ENCODE measurements at regions not wholly inside any gene's neighbourhood (a gene's known extent, or its start where the extent isn't known, plus 50 kb on each side); places are given as distances from the start of the nearest gene placed in this dataset.

DNA sequence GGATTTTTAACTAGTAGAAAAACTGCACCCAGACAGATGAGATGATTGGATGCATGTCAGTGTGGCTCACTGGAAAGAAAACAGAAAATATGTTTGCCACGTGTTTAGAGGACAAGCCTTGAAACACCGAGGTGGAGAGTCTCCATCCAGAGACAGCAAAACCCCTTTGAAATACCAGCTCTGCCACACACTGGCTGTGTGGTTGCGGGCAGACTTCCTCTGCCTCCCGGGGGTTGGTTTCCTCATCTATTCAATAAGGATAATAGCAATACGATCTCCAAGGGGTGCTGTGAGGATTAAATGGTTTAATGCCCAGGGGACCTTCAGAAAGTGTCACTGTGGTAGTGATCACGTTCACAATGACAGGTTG lies 67.2 kb upstream of the PARP1 start:
- Histone ChIP-seq H3K36me3 (replicated peaks in 1 of 2) (no peaks in the 10 kb centered on the region), H3K27me3 (no peaks in the 10 kb centered on the region), H3K9me3 (replicated peaks in 1 of 3) (no peaks in the 10 kb centered on the region), H3K4me1 (replicated peaks in 1 of 2) (no peaks in the 10 kb centered on the region), H3K4me3 (no peak overlapping the region), H3K27ac (no peak overlapping the region)
- no peak for TF ChIP-seq POLR2A (IDR thresholded peaks at IDR 0.05)
- TF ChIP-seq, protein P1, sequence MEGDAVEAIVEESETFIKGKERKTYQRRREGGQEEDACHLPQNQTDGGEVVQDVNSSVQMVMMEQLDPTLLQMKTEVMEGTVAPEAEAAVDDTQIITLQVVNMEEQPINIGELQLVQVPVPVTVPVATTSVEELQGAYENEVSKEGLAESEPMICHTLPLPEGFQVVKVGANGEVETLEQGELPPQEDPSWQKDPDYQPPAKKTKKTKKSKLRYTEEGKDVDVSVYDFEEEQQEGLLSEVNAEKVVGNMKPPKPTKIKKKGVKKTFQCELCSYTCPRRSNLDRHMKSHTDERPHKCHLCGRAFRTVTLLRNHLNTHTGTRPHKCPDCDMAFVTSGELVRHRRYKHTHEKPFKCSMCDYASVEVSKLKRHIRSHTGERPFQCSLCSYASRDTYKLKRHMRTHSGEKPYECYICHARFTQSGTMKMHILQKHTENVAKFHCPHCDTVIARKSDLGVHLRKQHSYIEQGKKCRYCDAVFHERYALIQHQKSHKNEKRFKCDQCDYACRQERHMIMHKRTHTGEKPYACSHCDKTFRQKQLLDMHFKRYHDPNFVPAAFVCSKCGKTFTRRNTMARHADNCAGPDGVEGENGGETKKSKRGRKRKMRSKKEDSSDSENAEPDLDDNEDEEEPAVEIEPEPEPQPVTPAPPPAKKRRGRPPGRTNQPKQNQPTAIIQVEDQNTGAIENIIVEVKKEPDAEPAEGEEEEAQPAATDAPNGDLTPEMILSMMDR (IDR thresholded peaks at IDR 0.05) = no peak
- intact Hi-C loops (cut with DNase I) = no loop called here
- DNase-seq = no peak
- 47 to 50% (median 49%) methylated on average over 6 of the region's 6 CpGs for WGBS, 4 donors

GRCh38 chr1:226476066-226476465 lies 68.2 kb upstream of the PARP1 start:
- Histone ChIP-seq H3K27me3 (no peaks in the 10 kb centered on the region), H3K9me3 (replicated peaks in 1 of 3) (no peaks in the 10 kb centered on the region), H3K4me3 (no peak overlapping the region), H3K27ac (no peak overlapping the region), H3K4me1 (replicated peaks in 1 of 2) (no peaks in the 10 kb centered on the region), H3K36me3 (replicated peaks in 1 of 2) (no peaks in the 10 kb centered on the region)
- intact Hi-C loops (cut with DNase I) = no loop called here
- 86 to 97% (median 89%) methylated on average over 4 to 5 of the region's 5 CpGs for WGBS, 4 donors
- no peak for TF ChIP-seq POLR2A (IDR thresholded peaks at IDR 0.05)
- TF ChIP-seq, protein P1 (IDR thresholded peaks at IDR 0.05) = no peak
- DNase-seq = no peak

GRCh38 chr1:226476648-226477319 lies 68.9 kb upstream of the PARP1 start:
- Histone ChIP-seq H3K9me3 (replicated peaks in 1 of 3) (no peaks in the 10 kb centered on the region), H3K36me3 (replicated peaks in 1 of 2) (no peaks in the 10 kb centered on the region), H3K27me3 (no peaks in the 10 kb centered on the region), H3K4me1 (replicated peaks in 1 of 2) (no peaks in the 10 kb centered on the region), H3K27ac (no peak overlapping the region), H3K4me3 (no peak overlapping the region)
- 69 to 83% (median 79%) methylated on average over 11 of the region's 11 CpGs for WGBS, 4 donors
- DNase-seq = no peak
- intact Hi-C loops (cut with DNase I) = no loop called here
- TF ChIP-seq POLR2A (IDR thresholded peaks at IDR 0.05) = no peak
- TF ChIP-seq, protein P1 (IDR thresholded peaks at IDR 0.05) = no peak

- Histone ChIP-seq H3K27ac (no peak overlapping the region), H3K9me3 (replicated peaks in 1 of 3) (no peaks in the 10 kb centered on the region), H3K27me3 (no peaks in the 10 kb centered on the region), H3K4me3 (no peak overlapping the region), H3K36me3 (replicated peaks in 1 of 2) (no peaks in the 10 kb centered on the region), H3K4me1 (replicated peaks in 1 of 2) (no peaks in the 10 kb centered on the region)
- TF ChIP-seq, protein P1 (IDR thresholded peaks at IDR 0.05) = no peak
- TF ChIP-seq POLR2A (IDR thresholded peaks at IDR 0.05) = no peak
- DNase-seq = no peak
- WGBS, 4 donors = 82 to 92% (median 87%) methylated on average over 3 of the region's 3 CpGs
- intact Hi-C loops (cut with DNase I) = no loop called here
These were observed 69.1 kb upstream of the STUM start for GRCh38 chr1:226479474-226479873.

Data from adrenal gland (tissue), 9 donors.